Renal cortex interstitium (tissue), 11 donors: ENCODE measurements at regions not wholly inside any gene's neighbourhood (a gene's known extent, or its start where the extent isn't known, plus 50 kb on each side); places are given as distances from the start of the nearest gene placed in this dataset.

Source experiments
- DNase-seq, 11 donors: peaks; one replicate each; pipeline ENCODE4 v3.0.0-alpha.2; 2013; ENCODE audit warnings: low read depth in 9 of 11, low spot score in 4 of 11; ENCODE audit errors: extremely low read depth in 1 of 11

- DNase-seq, result no peak
Measured at GRCh38 chr14:104423701-104424405, 155.7 kb upstream of the C14orf180 start.

GRCh38 chr14:104424406-104425072, 155.0 kb upstream of the C14orf180 start:
- peak in 6 of 11 donors; percentile 43 to 75 (median 53) for DNase-seq

- no peak for DNase-seq
Measured at GRCh38 chr14:104425171-104425681, 154.3 kb upstream of the C14orf180 start.

- no peak for DNase-seq
Measured at GRCh38 chr14:104425763-104426646, 153.6 kb upstream of the C14orf180 start.

- no peak for DNase-seq
Measured at GRCh38 chr14:104427131-104427851, 152.3 kb upstream of the C14orf180 start.

GRCh38 chr14:104428333-104428851, 151.2 kb upstream of the C14orf180 start:
- no peak for DNase-seq

GRCh38 chr14:104428860-104429259, 150.7 kb upstream of the C14orf180 start:
- DNase-seq, result no peak

GRCh38 chr14:104429291-104429861, 150.2 kb upstream of the C14orf180 start:
- no peak for DNase-seq

GRCh38 chr14:104431351-104431928, 148.1 kb upstream of the C14orf180 start:
- no peak for DNase-seq

- DNase-seq, result no peak
Measured at GRCh38 chr14:104431929-104432541, 147.5 kb upstream of the C14orf180 start.

- no peak for DNase-seq
Measured at GRCh38 chr14:104432611-104433231, 146.8 kb upstream of the C14orf180 start.

- DNase-seq, result no peak
Measured at GRCh38 chr14:104433401-104434213, 146.0 kb upstream of the C14orf180 start.

- DNase-seq, result no peak
Measured at GRCh38 chr14:104434214-104435076, 145.1 kb upstream of the C14orf180 start.

- no peak for DNase-seq
Measured at GRCh38 chr14:104435147-104436046, 144.2 kb upstream of the C14orf180 start.
